OCI-LY3 (cell line): ENCODE measurements at regions not wholly inside any gene's neighbourhood (a gene's known extent, or its start where the extent isn't known, plus 50 kb on each side); places are given as distances from the start of the nearest gene placed in this dataset.

ENCODE experiments used
- H2AFZ ChIP-seq: fragments of 200-600, 300-600 bp; shearing (Covaris generic); 2 replicates; pipeline ENCODE4 v1.6.0; 2014; ENCODE audit warnings: antibody characterized with exemption, low read depth, low read length
- H3K27ac ChIP-seq: fragments of 200-600, 300-600 bp; sonication (generic); 2 replicates; pipeline ENCODE4 v1.5.1; 2014; ENCODE audit warnings: mild to moderate bottlenecking, low read length, moderate library complexity, mixed read lengths
- H3K27me3 ChIP-seq: fragments of 200-600, 300-600 bp; sonication (generic); 2 replicates; pipeline ENCODE4 v1.6.1; 2014; ENCODE audit warnings: low read depth, low read length, mixed read lengths
- H3K36me3 ChIP-seq: fragments of 200-600, 300-600 bp; sonication (generic); replicated peaks from 2 replicates; pipeline ENCODE3; 2014; ENCODE audit warnings: low read depth, low read length, mixed read lengths
- H3K4me1 ChIP-seq: fragments of 300-600, 200-600 bp; sonication (generic); 2 replicates; pipeline ENCODE4 v1.6.1; 2014; ENCODE audit warnings: low read length, mixed read lengths
- H3K4me2 ChIP-seq: fragments of 200-600, 300-600 bp; sonication (generic); 2 replicates; pipeline ENCODE4 v1.6.1; 2014; ENCODE audit warnings: low read length, mixed read lengths
- H3K4me3 ChIP-seq: fragments of 300-600, 200-600 bp; sonication (generic); 2 replicates; pipeline ENCODE4 v1.5.1; 2014; ENCODE audit warnings: antibody characterized with exemption, mild to moderate bottlenecking, low read length, moderate library complexity
- H3K79me2 ChIP-seq: fragments of 300-600, 200-600 bp; shearing (Covaris generic); 2 replicates; pipeline ENCODE4 v1.6.1; 2014; ENCODE audit warnings: mild to moderate bottlenecking, low read length, mixed read lengths
- H3K9ac ChIP-seq: fragments of 300-600, 200-600 bp; shearing (Covaris generic); 2 replicates; pipeline ENCODE4 v1.6.0; 2014; ENCODE audit warnings: mild to moderate bottlenecking, low read length, moderate library complexity
- H3K9me3 ChIP-seq: fragments of 200-600, 300-600 bp; shearing (Covaris generic); 2 replicates; pipeline ENCODE4 v1.6.1; 2014; ENCODE audit warnings: low read length, mixed read lengths; ENCODE audit not compliant: insufficient read depth
- H4K20me1 ChIP-seq: fragments of 200-600, 300-600 bp; sonication (generic); 2 replicates; pipeline ENCODE4 v1.6.1; 2016; ENCODE audit warnings: low read length, mixed read lengths; ENCODE audit not compliant: insufficient read depth
- EZH2phosphoT487 ChIP-seq: fragments of 200-600 bp; shearing (Covaris generic); IDR thresholded peaks from 2 replicates; pipeline ENCODE4 v1.6.1; 2018; ENCODE audit warnings: antibody characterized with exemption, mixed run types, low read depth
- TF ChIP-seq, protein P1 (sequence below): fragments of 200-600, 300-600 bp; sonication (generic); IDR thresholded peaks from 2 replicates; pipeline ENCODE4 v1.5.1; 2014; ENCODE audit warnings: antibody characterized with exemption, low read length, low read depth

DNA sequence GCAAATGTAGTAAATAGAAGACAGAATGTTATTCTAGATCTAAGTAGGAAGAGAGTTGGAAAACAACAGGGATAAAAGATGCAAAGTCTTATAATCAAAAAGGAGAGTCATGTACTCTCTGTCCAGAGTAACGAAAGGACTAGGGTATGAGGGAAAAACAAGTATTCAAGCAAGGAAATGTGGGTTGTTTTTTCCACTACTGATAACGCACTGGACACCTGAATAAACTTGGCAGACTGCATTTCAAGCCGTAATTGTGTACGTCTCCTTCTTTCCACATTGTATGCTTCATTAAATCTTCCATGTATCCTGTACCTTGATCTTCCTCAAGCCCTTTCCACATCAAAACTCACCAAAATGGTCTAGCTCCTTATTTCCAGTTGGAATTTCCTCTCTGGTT is 420.6 kb downstream of the ZEB2 start:
- Histone ChIP-seq H3K4me1 (peaks cover 10% of the 10 kb centered on the region), H3K9ac (no peak overlapping the region), H4K20me1 (no peaks in the 10 kb centered on the region), H3K4me3 (no peak overlapping the region), H3K27ac (no peak overlapping the region), H3K27me3 (no peaks in the 10 kb centered on the region), H3K4me2 (no peak overlapping the region), H3K9me3 (no peaks in the 10 kb centered on the region), H3K36me3 (no peaks in the 10 kb centered on the region), H2AFZ (no peak overlapping the region), H3K79me2 (no peaks in the 10 kb centered on the region)
- TF ChIP-seq, protein P1, sequence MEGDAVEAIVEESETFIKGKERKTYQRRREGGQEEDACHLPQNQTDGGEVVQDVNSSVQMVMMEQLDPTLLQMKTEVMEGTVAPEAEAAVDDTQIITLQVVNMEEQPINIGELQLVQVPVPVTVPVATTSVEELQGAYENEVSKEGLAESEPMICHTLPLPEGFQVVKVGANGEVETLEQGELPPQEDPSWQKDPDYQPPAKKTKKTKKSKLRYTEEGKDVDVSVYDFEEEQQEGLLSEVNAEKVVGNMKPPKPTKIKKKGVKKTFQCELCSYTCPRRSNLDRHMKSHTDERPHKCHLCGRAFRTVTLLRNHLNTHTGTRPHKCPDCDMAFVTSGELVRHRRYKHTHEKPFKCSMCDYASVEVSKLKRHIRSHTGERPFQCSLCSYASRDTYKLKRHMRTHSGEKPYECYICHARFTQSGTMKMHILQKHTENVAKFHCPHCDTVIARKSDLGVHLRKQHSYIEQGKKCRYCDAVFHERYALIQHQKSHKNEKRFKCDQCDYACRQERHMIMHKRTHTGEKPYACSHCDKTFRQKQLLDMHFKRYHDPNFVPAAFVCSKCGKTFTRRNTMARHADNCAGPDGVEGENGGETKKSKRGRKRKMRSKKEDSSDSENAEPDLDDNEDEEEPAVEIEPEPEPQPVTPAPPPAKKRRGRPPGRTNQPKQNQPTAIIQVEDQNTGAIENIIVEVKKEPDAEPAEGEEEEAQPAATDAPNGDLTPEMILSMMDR: no peak
- TF ChIP-seq EZH2phosphoT487: no peak

DNA sequence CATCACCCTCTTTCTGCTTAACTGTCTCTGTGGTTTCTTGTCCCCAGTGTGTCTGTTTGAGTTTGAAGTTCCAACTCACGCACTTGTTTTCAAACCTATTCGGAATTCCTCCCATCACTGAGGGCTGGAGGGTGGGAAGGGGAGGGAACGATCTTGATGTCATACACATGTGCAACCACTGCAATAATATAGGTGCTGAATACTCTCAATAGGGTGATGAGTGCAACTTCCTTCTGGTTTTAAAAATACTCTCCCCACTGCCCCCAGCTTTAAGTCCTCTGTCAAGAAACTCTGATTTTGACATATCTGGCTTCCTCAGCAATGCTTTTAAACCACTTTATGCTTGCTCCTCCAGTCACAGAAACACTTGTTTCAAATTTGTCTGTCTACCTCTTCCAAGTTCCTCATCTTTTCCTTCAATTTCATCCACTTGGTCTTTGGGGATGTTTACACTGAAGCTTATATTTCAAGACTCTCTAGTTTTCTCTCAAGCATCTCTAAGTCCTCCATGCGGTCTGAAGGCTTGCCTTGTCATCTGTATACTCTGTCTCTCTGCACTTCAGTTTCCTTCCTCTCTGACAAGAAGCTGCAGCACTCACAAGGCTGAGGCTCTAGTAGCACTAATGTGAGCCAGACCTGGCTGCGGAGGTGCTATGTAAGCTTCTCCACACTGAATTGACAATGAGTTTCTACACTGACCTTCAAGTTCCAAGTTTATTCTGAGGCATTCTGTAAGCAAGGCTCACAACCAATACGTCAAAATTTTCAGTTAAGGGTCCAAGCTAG is 422.3 kb downstream of the ZEB2 start:
- H3K79me2 ChIP-seq: no peaks in the 10 kb centered on the region
- H3K27ac ChIP-seq: no peak overlapping the region
- no peaks in the 10 kb centered on the region for H3K36me3 ChIP-seq
- no peak overlapping the region for H2AFZ ChIP-seq
- H3K4me1 ChIP-seq: peaks cover 10% of the 10 kb centered on the region
- no peak overlapping the region for H3K4me3 ChIP-seq
- H3K9me3 ChIP-seq: no peaks in the 10 kb centered on the region; the same call in 1 of the 2 replicates
- TF ChIP-seq, protein P1: no peak
- no peak for TF ChIP-seq EZH2phosphoT487
- H3K27me3 ChIP-seq: no peaks in the 10 kb centered on the region
- H3K4me2 ChIP-seq: no peak overlapping the region
- H3K9ac ChIP-seq: no peak overlapping the region
- no peaks in the 10 kb centered on the region for H4K20me1 ChIP-seq

DNA sequence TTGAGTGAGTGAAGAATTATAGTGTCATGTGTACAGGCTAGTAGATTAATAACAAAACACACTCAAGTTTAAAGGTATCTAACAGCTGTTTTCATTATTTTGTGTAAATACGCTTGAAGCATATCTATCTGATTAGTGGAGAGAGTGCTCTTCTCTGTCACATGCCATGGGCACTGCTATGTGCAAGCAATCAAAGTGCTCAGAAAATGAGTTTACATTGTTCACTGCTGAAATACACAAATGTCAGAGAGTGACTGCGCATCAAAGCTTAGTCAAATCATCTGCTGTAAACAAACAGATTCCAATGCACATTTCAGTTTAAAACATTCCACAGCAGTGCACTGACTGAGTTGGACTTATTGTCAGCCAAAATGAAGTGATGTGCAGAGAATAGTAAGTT is 423.4 kb downstream of the ZEB2 start:
- H4K20me1 ChIP-seq: no peaks in the 10 kb centered on the region
- H3K27ac ChIP-seq: no peak overlapping the region

DNA sequence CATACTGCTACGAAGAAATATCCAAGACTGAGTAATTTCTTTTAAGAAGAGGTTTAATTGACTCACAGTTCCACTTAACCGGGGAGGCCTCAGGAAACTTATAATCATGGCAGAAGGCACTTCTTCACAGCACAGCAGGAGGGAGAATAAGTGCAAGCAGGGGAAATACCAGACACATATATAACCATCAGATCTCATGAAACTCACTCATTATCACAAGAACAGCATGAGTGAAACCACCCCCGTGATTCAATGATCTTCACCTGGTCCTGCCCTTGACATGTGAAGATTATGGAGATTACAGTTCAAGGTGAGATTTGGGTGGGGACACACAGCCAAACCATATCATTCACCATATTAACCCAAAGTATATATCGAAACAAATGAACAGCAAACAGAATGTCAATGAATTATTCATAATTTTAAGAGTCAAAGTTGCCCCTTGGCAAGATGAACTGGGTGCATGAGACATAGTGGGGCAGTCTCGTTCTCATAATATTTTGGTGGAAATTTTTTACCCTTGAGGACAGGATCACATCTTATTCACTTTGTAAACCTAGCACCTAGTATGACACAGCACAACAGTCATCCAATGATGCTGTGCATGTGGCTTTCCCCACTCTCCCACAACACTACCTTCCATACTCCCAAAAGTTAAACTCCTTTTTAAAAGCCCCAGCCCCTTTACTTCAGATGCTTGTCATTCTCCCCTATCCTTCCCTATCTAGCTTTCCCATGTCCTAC is 425.3 kb downstream of the ZEB2 start:
- Histone ChIP-seq H2AFZ (no peak overlapping the region), H3K36me3 (no peaks in the 10 kb centered on the region)
- no peak for TF ChIP-seq EZH2phosphoT487
- TF ChIP-seq, protein P1: no peak

More for the DNA sequence above, 423.4 kb downstream of the ZEB2 start:
- Histone ChIP-seq H3K4me3 (no peak overlapping the region), H3K36me3 (no peaks in the 10 kb centered on the region), H3K27me3 (no peaks in the 10 kb centered on the region), H3K9ac (no peak overlapping the region), H3K4me1 (peaks cover 10% of the 10 kb centered on the region), H3K4me2 (no peak overlapping the region), H3K9me3 (no peaks in the 10 kb centered on the region; the same call in 1 of the 2 replicates), H3K79me2 (no peaks in the 10 kb centered on the region), H2AFZ (no peak overlapping the region)
- TF ChIP-seq, protein P1: no peak
- no peak for TF ChIP-seq EZH2phosphoT487

More for the DNA sequence above, 425.3 kb downstream of the ZEB2 start:
- Histone ChIP-seq H3K9me3 (no peaks in the 10 kb centered on the region; the same call in 1 of the 2 replicates), H3K4me1 (peaks cover 2% of the 10 kb centered on the region), H3K27me3 (no peaks in the 10 kb centered on the region), H4K20me1 (no peaks in the 10 kb centered on the region), H3K4me2 (no peak overlapping the region), H3K9ac (no peak overlapping the region), H3K4me3 (no peak overlapping the region), H3K79me2 (no peaks in the 10 kb centered on the region), H3K27ac (no peak overlapping the region)
